ELF-1 (cell line): ENCODE measurements at regions not wholly inside any gene's neighbourhood (a gene's known extent, or its start where the extent isn't known, plus 50 kb on each side); places are given as distances from the start of the nearest gene placed in this dataset.

Source experiments
- DNase-seq: peaks from one replicate; pipeline ENCODE4 v3.0.0-alpha.2; 2016; ENCODE audit warnings: low read depth, low spot score

DNA sequence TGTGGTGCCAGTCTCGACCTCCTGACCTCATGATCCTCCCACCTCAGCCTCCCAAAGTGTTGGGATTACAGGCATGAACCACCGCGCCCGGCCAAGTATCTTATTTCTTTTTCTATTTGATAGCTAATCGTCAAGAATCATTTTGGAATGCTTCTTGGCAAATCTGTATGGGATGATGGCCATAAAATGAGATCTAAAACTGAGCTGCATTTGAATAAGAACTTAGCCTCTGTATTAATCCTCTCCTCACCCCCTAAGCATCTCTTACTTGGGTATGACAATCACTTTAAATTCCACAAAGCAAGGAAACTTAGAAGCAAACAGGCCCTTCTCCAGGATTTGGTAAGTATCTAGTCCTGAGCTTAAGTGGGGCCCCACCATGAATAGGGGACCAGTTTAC is 108.9 kb upstream of the BTBD3 start:
- DNase-seq = no peak

DNA sequence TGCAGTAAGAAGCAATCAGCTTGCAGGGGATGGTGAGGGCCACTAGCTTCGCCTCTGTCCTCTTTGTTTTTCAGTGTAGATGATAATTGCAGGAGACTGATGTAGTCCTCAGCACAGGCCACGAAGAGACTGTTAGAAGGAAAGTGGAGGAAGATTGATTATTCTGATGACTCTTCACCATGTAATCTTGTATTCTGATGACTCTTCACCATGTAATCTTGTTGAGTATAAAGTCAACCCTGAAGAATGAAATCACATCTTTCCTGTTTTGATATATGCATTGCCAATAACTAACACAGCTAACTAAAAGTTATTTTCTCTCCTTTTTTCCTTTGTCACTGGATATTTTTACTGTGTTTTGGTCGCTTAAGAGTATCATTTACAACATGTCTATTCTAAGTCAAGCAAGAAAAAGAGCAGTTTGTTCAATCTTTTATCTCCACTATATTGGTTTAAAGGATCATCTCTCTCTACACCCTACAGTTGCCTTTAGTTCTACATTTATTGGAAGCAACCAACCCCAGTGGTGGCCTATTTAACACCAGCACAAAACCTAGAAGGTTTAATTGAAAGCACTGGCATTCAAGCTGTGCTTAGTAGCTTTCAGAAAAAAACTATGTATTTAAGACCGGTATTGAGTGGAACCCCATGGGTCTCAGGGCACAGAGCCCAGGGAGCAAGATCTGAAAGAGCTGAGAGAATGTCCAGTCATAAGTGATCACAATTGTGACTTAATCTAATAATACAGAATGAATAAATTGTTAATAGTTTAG is 107.2 kb upstream of the BTBD3 start:
- DNase-seq = no peak

DNA sequence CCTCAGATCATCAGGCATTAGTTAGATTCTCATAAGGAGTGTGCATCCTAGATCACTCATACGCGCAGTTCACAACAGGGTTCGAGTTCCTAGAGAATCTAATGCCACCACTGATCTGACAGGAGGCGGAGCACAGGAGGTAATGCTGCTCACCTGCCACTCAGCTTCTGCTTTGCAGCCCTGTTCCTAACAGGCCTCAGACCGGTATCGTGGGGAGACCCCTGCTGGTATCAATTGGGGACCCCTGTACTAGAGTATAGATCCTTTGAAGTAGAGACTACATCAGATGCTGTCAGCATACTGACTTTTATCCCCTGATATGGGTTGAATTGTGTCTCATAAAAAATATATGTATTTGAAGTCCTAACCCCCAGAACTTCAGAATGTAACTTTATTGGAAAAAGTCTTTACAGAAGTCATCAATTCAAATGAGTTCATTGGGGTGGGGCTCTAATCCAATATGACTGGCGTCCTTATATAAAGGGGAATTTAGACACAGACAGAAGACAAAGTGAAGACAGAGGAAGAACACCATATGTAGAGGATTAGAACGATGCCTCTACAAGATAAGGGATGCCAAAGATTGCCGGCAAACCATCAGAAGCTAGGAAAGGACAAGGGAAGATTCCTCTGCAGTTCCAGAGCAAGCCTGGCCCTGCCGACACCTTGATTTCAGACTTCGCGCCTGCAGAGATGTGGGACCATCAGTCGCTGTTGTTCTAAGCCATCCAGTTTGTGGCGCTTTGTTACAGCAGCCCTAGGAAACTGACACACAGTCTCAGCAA is 104.4 kb upstream of the BTBD3 start:
- no peak for DNase-seq

DNA sequence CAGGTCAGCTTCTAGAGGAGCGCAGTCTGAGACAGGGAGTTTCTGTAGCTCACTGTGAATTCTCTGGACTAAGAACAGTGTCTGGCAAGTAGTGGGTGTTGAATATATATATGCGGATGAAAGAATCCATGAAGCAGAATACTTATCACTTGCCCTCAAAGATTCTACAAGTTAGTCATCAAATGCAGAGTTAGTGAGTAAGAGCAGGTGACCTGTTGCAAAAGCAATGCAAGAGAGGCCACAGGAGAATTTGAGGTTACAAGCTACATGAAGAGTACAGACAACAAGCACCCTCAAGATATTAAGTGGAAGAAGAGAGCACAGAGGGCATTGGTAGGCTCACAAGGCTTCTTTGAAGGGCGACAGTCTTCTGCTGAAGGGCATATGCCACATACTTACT is 103.4 kb upstream of the BTBD3 start:
- DNase-seq = no peak

DNA sequence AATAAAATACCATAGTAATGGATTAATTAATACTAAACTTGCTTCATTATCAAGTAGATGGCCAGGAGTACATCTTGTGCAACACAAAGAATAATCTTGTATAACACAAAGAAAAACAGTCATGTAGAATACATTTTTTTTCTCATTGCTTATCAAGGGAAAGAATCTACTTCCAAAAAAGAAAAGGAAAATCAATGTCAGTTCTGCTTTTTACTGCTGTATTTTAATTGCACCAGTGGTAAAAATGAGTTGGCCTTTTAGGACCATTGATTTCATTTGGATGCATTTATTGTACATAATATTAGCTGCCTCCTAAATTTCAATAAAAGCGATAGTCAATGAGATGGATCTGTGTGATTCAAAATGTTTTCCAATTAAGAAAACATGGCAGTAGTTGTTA is 96.9 kb upstream of the BTBD3 start:
- DNase-seq = no peak

DNA sequence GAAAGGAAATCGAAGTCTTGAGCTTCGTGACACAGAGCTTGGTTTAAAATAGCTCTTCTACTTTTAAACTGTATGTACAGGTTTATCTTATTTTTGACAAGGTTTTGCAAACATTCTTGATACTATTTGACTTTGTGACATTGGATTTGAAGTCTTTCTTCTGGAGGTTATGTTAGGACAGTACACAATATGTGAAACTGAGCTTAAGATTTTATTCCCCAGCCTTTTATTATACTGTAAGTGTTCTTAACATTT is 95.2 kb upstream of the BTBD3 start:
- no peak for DNase-seq

DNA sequence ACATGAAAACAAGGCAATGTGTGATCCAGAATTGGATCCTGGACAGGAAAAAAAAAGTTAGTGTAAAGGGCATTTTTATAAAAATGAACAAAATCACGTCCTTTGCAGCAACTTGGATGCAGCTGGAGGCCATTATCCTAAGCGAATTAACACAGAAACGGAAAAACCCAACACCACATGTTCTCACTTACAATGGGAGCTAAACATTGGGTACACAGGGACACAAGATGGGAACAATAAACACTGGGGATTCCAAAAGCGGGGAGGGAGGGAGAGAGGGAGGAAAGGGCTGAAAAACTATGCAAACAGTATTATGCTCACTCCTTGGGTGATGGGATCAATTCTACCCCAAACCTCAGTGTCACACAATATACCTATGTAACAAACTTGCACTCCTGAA is 91.4 kb upstream of the BTBD3 start:
- DNase-seq = no peak

DNA sequence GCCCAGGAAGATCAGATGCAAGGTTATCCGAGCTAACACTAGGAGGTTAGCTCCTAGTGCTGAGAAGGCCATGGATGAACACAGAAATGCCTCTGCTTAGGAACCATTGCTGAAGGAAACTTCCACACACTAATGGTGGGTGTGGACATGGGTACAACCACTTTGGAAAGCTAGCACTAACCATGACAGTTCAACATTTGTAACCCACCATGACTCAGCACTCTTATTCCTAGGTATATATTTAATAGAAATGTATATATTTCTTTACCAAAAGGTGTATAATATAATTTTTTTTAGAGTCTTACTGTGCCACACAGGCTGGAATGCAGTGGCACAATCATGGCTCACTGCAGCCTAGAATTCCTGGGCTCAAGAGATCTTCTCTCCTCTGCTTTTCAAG is 85.3 kb upstream of the BTBD3 start:
- DNase-seq = no peak

DNA sequence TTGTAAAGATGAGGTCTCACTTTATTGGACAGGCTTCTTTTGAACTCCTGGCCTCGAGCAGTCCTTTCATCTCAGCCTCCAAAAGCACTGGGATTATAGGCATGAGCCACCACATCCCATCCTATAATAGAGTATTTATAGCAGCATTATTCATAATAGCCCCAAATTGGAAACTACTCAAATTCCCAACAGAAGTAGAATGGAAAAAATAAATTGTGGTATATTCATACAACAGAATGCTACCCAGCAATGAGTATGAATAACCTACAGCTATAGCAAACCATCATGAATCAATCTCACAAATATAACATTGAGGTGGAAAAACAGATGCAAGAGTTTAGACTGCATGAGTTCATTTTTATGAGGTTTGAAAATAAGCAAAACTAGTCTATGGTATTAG is 84.8 kb upstream of the BTBD3 start:
- DNase-seq = no peak

DNA sequence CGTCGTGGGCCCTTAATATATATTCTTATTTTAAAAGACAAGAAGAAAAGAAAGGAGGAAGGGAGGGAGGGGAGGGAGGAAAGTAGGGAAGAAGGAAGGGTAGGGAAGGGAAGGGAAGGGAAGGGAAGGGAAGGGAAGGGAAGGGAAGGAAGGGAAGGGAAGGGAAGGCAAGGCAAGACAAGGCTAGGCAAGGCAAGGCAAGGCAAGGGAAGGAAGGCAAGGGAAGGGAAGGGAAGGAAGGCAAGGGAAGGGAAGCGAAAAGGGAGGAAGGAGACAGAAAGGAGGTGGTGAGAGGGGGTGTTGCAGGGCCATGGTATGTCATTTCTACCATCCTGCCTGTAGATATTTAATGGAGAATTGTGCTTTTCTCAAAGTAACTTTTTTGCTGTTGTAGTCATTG is 83.9 kb upstream of the BTBD3 start:
- DNase-seq = no peak

DNA sequence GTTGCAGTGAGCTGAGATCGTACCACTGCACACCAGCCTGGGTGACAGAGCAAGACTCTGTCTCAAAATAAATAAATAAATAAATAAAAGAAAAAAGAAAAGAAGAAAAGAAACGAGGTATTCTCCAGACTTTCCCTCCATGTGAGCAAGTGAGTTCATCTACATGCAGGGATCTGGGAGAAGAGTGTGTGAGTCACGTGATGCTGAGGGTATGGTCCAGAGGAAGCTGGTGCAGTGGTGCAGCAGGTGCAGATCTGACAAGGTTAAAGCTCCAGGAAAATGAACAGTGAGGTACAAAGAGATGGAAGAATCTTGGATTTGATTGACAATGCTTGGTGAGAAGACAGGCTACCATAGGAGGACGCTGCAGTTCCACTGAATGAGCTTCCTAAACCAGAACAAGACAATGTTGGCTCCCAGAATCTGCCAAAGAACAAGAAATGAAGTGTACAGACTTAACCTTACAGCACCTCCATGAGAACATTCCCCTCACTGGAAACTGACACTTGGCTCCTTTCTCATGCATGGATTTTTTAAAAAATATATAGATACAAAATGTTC is 79.5 kb upstream of the BTBD3 start:
- no peak for DNase-seq

DNA sequence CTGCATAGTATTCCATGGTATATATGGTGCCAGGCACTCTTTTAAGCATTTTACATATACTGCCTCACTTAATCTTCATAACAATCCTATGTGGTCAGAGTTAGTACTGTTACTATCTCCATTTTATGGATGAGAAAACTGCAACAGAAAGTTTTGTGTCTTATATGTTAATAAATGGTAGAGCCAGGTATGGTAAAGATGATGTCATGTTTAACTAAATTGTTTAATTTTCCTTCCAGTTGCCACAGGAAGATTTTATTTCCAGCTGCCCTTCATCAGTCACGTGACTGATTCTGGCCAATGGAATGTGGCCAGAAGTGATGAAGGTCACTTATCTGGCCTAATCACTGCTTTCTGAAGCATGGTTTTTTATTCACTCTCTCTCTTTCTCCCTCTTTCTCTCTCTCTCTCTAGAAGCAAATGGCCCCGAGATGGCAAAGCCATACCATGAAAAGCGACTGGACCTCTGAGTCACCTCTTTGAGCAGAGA is 75.7 kb upstream of the BTBD3 start:
- DNase-seq = no peak

DNA sequence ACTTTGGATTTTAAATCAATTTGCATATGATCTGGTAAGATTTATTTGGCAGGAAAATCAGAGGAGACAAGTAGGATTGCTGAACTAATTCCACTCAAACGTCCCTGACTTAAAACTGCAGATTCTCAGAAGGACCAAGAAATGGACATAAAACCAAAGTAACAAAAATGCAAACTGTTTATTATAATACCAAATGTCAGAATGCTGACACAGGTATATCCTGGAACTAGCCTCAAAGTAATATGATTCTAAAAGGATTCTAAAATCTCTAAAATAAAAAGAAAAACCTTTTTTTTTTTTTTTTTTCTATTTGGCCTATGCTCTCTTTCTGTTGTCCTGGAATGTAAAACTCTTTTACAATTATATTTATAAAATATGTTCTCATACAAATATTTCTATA is 74.4 kb upstream of the BTBD3 start:
- no peak for DNase-seq

DNA sequence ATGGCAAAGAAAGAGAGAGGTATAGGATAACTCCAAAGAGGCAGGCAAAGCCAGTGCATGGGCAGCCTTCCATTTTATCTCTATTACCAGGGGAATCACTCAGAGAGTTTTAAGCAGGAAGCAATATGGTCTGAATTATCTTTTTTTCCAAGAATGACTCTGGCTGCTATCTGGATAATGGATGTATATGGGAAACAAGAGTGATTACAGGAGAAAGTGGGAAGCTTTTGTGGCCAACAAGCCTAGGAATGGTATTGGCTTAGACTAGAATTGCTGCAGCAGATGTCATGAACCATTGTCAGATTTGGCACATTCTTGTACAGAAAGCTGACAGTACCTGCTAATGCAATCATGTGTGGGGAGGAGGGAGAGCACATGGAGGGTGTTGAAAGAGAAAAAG is 73.0 kb upstream of the BTBD3 start:
- DNase-seq = no peak

DNA sequence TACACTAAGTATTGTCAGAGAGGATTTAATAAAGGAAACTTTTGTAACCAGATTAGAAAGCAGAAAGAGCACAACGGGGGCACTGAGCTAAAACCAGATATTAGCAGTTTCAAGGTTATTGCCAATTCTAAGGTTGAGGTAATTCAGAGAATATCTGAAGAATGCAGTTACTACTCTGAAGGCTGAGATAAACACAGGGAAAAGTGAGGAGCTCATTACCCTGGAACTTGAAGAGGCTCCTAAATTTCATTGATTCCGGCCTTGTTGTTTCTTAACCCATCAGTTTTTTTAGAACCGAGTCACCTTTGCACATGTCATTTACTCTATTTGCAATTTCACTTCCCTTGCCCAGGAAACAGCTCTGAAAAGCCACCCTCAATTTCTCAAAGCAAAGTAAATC is 72.4 kb upstream of the BTBD3 start:
- DNase-seq = no peak

DNA sequence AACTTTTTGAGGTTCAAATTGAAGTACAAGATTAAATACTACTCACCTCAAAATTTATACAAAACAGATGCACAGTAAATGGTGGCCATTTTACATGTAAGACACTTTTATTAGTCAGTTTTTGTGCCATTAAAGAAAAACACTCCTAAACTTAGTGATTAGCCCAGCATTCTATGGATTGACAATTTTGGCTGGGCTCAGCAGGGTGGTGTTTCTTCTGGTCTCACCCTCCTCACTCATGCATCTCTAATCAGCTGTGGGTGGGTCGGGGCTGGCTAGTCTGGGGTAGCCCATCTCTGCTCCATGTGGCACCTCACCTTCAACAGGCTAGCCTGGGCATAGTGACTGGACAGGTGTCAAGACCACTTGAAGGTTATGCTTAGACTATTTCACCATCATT is 71.6 kb upstream of the BTBD3 start:
- DNase-seq = no peak

DNA sequence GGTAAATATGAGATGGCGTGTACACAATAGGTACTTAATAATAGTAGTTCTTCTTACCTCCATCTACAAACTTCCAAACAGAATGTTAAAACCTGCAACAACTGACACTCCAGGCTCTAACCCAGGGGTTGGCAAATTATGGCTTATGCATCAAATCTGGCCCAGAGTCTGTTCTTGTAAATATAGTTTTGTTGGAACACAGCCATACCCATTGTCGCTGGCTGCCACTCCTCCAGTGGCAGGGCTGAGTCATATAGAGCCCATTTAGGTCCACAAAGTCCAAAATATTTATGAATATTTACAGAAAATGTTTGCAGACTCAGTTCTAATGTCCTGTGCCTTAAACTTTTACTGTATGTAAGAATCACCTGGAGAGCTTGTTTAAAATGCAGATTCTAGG is 69.9 kb upstream of the BTBD3 start:
- DNase-seq = no peak

DNA sequence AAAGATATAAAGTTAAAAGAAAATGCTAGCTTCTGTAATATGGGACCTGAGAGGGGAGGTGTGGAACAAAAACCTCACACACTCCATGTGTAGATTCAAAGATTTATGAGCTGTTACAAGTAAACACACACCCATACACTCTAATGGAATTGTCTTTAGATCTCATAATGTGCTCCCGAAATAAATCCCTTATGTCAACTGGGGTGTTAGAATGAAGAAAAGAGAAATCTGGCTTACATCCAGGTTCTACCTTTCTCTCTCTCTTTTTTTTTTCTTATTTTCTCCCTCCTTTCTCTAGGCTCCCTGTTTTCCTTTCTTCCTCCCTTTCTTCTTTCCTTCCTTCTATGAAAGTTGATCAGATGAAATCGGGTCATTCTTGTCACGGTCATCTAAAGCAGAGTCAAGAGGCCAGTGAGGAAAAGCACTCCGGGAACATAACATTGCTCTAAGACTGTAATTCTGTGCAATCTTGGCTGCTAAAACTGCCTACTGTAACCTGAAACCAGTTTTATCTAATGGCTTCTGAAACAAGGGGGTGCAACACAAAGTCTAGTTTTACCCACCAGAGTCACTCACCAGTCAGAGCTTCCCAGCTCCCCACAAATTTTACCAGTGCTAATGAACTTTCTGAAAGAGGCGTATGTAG is 68.3 kb upstream of the BTBD3 start:
- DNase-seq = no peak

DNA sequence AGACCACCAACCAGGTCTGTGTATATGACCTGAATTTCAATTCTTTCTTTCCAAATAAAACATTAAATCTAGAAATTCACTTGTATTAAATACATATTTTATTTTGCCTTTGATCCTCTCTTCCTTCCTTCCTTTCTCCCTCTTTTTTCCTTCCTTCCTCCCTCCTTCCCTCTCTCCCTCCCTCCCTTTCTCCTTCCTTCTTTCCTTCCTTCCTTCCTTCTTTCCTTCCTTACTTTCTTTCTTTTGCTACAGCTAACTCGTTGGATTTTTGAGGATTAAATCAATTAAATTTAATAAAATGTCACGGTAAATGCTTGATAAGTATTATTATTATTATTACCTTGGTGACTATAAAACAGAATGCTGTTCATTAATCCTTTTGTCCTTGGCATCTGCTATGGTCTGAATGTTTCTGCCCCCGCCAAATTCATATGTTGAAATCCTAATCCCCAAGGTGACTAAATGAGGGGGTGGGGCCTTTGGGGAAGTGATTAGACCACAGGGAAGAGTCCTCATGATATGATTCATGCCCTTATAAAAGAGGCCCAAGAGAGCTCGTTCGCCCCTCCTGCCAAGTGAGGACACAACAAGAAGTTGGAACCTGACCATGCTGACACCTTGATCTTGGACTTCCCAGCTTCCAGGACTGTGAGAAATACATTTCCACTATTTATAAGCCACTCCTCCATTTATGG is 67.6 kb upstream of the BTBD3 start:
- no peak for DNase-seq

DNA sequence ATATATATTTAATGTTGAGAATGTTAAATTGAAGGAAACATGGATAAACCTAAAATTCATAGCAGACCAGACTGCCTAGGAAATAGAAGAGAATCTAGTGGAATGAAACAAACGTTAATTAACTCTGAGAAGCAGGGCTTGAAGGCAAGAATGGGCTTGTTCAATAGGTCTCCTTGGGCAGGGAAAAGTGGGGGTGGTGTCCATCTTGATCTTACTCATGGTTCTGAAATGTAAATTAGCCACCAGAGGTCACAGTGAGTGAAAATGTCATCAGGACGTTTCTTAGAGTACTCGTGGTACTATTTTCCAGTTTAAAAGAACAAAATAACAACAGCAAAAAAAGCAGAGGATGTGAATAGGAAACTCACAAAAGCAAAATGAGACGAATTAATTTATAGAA is 66.8 kb upstream of the BTBD3 start:
- DNase-seq = no peak

DNA sequence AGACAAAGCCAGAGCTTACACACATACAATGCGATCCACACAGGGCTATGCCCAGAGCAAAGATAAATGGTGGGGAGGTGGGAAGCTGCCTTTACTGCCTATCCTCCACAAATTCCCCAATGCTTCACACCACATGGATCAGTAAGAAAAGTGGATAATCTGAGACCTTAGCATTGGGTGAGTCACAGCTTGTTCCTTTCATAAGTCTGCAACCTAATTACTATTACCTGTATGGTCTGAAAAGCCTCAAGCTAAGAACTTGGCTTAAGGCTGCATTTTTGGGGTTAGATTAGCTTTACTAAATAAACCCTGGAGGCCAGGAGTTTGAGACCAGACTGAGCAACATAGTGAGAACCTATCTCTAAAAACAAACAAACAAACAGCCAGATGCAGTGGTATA is 66.0 kb upstream of the BTBD3 start:
- no peak for DNase-seq

DNA sequence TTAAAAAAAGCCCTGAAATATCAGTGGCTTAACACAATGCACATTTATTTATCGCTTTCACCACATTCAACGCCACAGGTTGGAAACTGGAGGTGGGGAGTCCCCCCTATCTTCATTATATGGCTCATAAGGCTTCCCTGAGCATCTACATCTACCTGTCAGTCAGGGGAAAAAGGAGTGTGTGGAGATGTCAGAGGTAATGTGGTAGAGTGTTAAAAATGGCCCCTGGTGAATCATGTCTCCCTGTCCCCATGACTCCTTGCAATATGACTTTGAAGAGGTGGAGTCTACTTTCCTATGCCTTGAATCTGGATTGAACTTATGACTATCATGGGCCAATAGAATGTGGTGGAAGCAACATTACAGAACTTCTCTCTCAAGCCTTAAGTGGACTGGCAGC is 65.5 kb upstream of the BTBD3 start:
- DNase-seq = no peak
